WERI-Rb-1 (cell line): ENCODE measurements at regions not wholly inside any gene's neighbourhood (a gene's known extent, or its start where the extent isn't known, plus 50 kb on each side); places are given as distances from the start of the nearest gene placed in this dataset.

Source experiments
- DNase-seq: peaks from one replicate; pipeline ENCODE4 v3.0.0-alpha.2; 2020
- H3K27ac ChIP-seq: fragments of 250-450 bp; sonication (Bioruptor Pico); 2 replicates; pipeline ENCODE4 v1.5.1; 2020; ENCODE audit warnings: mild to moderate bottlenecking, moderate library complexity
- H3K27me3 ChIP-seq: fragments of 250-450 bp; sonication (Bioruptor Pico); 2 replicates; pipeline ENCODE4 v1.5.1; 2021; ENCODE audit warnings: mild to moderate bottlenecking, low read depth, moderate library complexity; ENCODE audit not compliant: insufficient read depth, severe bottlenecking
- H3K36me3 ChIP-seq: fragments of 250-450 bp; sonication (Bioruptor Pico); 2 replicates; pipeline ENCODE4 v1.5.1; 2020; ENCODE audit warnings: mild to moderate bottlenecking, moderate library complexity
- H3K4me3 ChIP-seq: 2 replicates; pipeline ENCODE4 v1.5.1; 2011; ENCODE audit warnings: low read depth, mild to moderate bottlenecking, control low read depth, low read length
- H3K9me3 ChIP-seq: fragments of 250-450 bp; sonication (Bioruptor Pico); 2 replicates; pipeline ENCODE4 v1.5.1; 2021; ENCODE audit warnings: mild to moderate bottlenecking, moderate library complexity; ENCODE audit not compliant: severe bottlenecking
- CTCF ChIP-seq: IDR thresholded peaks from 2 replicates; pipeline ENCODE4 v1.5.1; 2011; ENCODE audit warnings: low read depth, mild to moderate bottlenecking, control low read depth, inconsistent platforms, low read length

- no peak for TF ChIP-seq CTCF
- H3K4me3 ChIP-seq = no peak overlapping the region
- no peaks in the 10 kb centered on the region for H3K36me3 ChIP-seq
- H3K27me3 ChIP-seq = no peaks in the 10 kb centered on the region
- no peaks in the 10 kb centered on the region for H3K9me3 ChIP-seq
- no peak overlapping the region for H3K27ac ChIP-seq
- DNase-seq = no peak
Measured at GRCh38 chr10:2380218-2380617, 642.9 kb upstream of the ADARB2 start.

GRCh38 chr10:2367083-2367482 is 629.8 kb upstream of the ADARB2 start:
- Histone ChIP-seq H3K36me3 (no peaks in the 10 kb centered on the region), H3K27ac (no peak overlapping the region), H3K9me3 (no peaks in the 10 kb centered on the region), H3K27me3 (no peaks in the 10 kb centered on the region), H3K4me3 (no peak overlapping the region)
- TF ChIP-seq CTCF = no peak
- DNase-seq = no peak

- no peaks in the 10 kb centered on the region for H3K27me3 ChIP-seq
- no peak for DNase-seq
- no peak for TF ChIP-seq CTCF
Measured at GRCh38 chr10:2366264-2366931, 629.1 kb upstream of the ADARB2 start.

GRCh38 chr10:2362331-2362730 is 625.0 kb upstream of the ADARB2 start:
- Histone ChIP-seq H3K27me3 (no peaks in the 10 kb centered on the region), H3K27ac (no peak overlapping the region), H3K4me3 (no peak overlapping the region), H3K36me3 (no peaks in the 10 kb centered on the region), H3K9me3 (no peaks in the 10 kb centered on the region)
- DNase-seq = no peak
- no peak for TF ChIP-seq CTCF

More at GRCh38 chr10:2366264-2366931, 629.1 kb upstream of the ADARB2 start:
- Histone ChIP-seq H3K9me3 (no peaks in the 10 kb centered on the region), H3K36me3 (no peaks in the 10 kb centered on the region), H3K27ac (no peak overlapping the region), H3K4me3 (no peak overlapping the region)

- Histone ChIP-seq H3K27ac (no peak overlapping the region), H3K9me3 (no peaks in the 10 kb centered on the region), H3K36me3 (no peaks in the 10 kb centered on the region), H3K27me3 (no peaks in the 10 kb centered on the region), H3K4me3 (no peak overlapping the region)
- TF ChIP-seq CTCF = no peak
- DNase-seq = no peak
Measured at GRCh38 chr10:2358586-2358985, 621.3 kb upstream of the ADARB2 start.

- no peaks in the 10 kb centered on the region for H3K9me3 ChIP-seq
- H3K36me3 ChIP-seq = no peaks in the 10 kb centered on the region
- H3K4me3 ChIP-seq = no peak overlapping the region
Measured at GRCh38 chr10:2356670-2357069, 619.3 kb upstream of the ADARB2 start.

More at GRCh38 chr10:2356670-2357069, 619.3 kb upstream of the ADARB2 start:
- no peaks in the 10 kb centered on the region for H3K27me3 ChIP-seq
- H3K27ac ChIP-seq = no peak overlapping the region
- no peak for DNase-seq
- TF ChIP-seq CTCF = no peak
